H1 (cell line): ENCODE measurements at regions not wholly inside any gene's neighbourhood (a gene's known extent, or its start where the extent isn't known, plus 50 kb on each side); places are given as distances from the start of the nearest gene placed in this dataset.
A peak's percentile ranks its signal among the peaks of the same experiment; 100 is the strongest.

Experiments used
- CTCF ChIA-PET: fragments of 300-600 bp; sonication (Branson Sonifier 250); formaldehyde crosslinking; loops from one replicate; lab custom pipeline; 2021; ENCODE audit not compliant: partially characterized antibody; lab: Charles Lee
- POLR2A ChIA-PET: fragments of 300-600 bp; sonication (Branson Sonifier 250); formaldehyde crosslinking; loops from one replicate; lab custom pipeline; 2021; ENCODE audit warnings: inconsistent platforms; ENCODE audit not compliant: partially characterized antibody; lab: Charles Lee
- DNase-seq, 2 experiments: peaks; one replicate each; pipeline versions ENCODE4 v3.0.0 to v3.0.0-alpha.2; 2010 to 2022; ENCODE audit warnings: low spot score in 2 of 2, low read depth in 1 of 2, mixed read lengths in 1 of 2
- FAIRE-seq: peaks from 2 replicates; lab custom pipeline; 2011; peaks lifted over from hg19 to GRCh38; lab: Jason Lieb, UNC
- H2AFZ ChIP-seq: 2 replicates; pipeline ENCODE4 v1.8.1; 2012; ENCODE audit warnings: low read length, inconsistent platforms
- H2AK5ac ChIP-seq: 2 replicates; pipeline ENCODE4 v1.6.1; 2013; ENCODE audit warnings: low read depth, low read length
- H2BK120ac ChIP-seq: replicated peaks from 2 replicates; pipeline ENCODE3; 2013; ENCODE audit warnings: low read depth, low read length, inconsistent platforms
- H2BK12ac ChIP-seq: 2 replicates; pipeline ENCODE4 v1.6.1; 2013; ENCODE audit warnings: low read depth, low read length
- H2BK15ac ChIP-seq: 2 replicates; pipeline ENCODE4 v1.6.1; 2013; ENCODE audit warnings: low read length
- H2BK20ac ChIP-seq: 2 replicates; pipeline ENCODE4 v1.6.1; 2013; ENCODE audit warnings: low read length
- H2BK5ac ChIP-seq: 2 replicates; pipeline ENCODE4 v1.6.1; 2013; ENCODE audit warnings: low read depth, low read length
- H3K14ac ChIP-seq: 2 replicates; pipeline ENCODE4 v1.6.1; 2013; ENCODE audit warnings: inconsistent platforms; ENCODE audit not compliant: insufficient read length
- H3K18ac ChIP-seq: 2 replicates; pipeline ENCODE4 v1.6.1; 2013; ENCODE audit warnings: low read length; ENCODE audit errors: extremely low read depth
- H3K23ac ChIP-seq: 2 replicates; pipeline ENCODE4 v1.6.1; 2013; ENCODE audit warnings: inconsistent platforms; ENCODE audit not compliant: insufficient read length
- H3K23me2 ChIP-seq: 2 replicates; pipeline ENCODE4 v1.6.1; 2013; ENCODE audit warnings: low read depth, low read length
- H3K27ac ChIP-seq: 2 replicates; pipeline ENCODE4 v1.6.1; 2011; ENCODE audit warnings: low read depth, low read length, inconsistent platforms
- H3K27me3 ChIP-seq, 4 experiments: replicated peaks in 1 of 4; 1 replicate in 1 of 4; 2 replicates in 3 of 4; pipeline versions ENCODE4 v1.6.1 to v1.8.1; 2011 to 2013; ENCODE audit warnings: low read length in 3 of 4, mild to moderate bottlenecking in 3 of 4, inconsistent platforms in 2 of 4, mixed read lengths in 2 of 4, moderate library complexity in 1 of 4; ENCODE audit not compliant: control insufficient read depth in 3 of 4, insufficient read depth in 3 of 4; ENCODE audit errors: extremely low read depth in 1 of 4
- H3K36me3 ChIP-seq, 4 experiments: 2 replicates each; pipeline versions ENCODE4 v1.6.1 to v1.8.1; 2011 to 2013; ENCODE audit warnings: mild to moderate bottlenecking in 4 of 4, low read length in 3 of 4, moderate library complexity in 2 of 4, control low read depth in 1 of 4, inconsistent platforms in 1 of 4; ENCODE audit not compliant: insufficient read depth in 4 of 4, control insufficient read depth in 2 of 4
- H3K4ac ChIP-seq: replicated peaks from 2 replicates; pipeline ENCODE3; 2013; ENCODE audit warnings: low read length, low read depth, mixed read lengths, inconsistent platforms; ENCODE audit not compliant: insufficient read length
- H3K4me1 ChIP-seq, 4 experiments: replicated peaks in 1 of 4; 1 replicate in 1 of 4; 2 replicates in 3 of 4; pipeline versions ENCODE4 v1.6.1 to v1.8.1; 2011 to 2013; ENCODE audit warnings: low read length in 3 of 4, inconsistent platforms in 2 of 4, mixed read lengths in 1 of 4; ENCODE audit not compliant: insufficient read depth in 4 of 4, control insufficient read depth in 3 of 4
- H3K4me2 ChIP-seq, 2 experiments: 2 replicates each; pipeline versions ENCODE4 v1.6.1 to v1.8.1; 2011 to 2013; ENCODE audit warnings: low read depth in 2 of 2, low read length in 2 of 2, control low read depth in 1 of 2, inconsistent platforms in 1 of 2, mild to moderate bottlenecking in 1 of 2; ENCODE audit not compliant: insufficient read depth in 1 of 2
- H3K4me3 ChIP-seq, 4 experiments: fragments of 200-600, 300-600 bp in 1 of 4; sonication (generic), shearing (Covaris generic), sonication (Bioruptor Twin) in 1 of 4; 2 replicates each; pipeline versions ENCODE4 v1.5.1 to v1.8.1; 2011 to 2016; ENCODE audit warnings: low read length in 4 of 4, low read depth in 3 of 4, control low read depth in 2 of 4, inconsistent platforms in 2 of 4, mild to moderate bottlenecking in 2 of 4, mixed read lengths in 1 of 4, moderate library complexity in 1 of 4; ENCODE audit not compliant: insufficient read depth in 2 of 4; ENCODE audit errors: extremely low read depth in 1 of 4
- H3K56ac ChIP-seq: replicated peaks from 2 replicates; pipeline ENCODE3; 2013; ENCODE audit warnings: low read depth, mild to moderate bottlenecking, mixed read lengths, low read length, inconsistent platforms; ENCODE audit not compliant: insufficient read length
- H3K79me1 ChIP-seq: 2 replicates; pipeline ENCODE4 v1.6.1; 2013; ENCODE audit warnings: low read depth, low read length, control low read depth
- H3K79me2 ChIP-seq, 2 experiments: 2 replicates each; pipeline versions ENCODE4 v1.6.1 to v1.8.1; 2012 to 2013; ENCODE audit warnings: low read length in 2 of 2, mild to moderate bottlenecking in 2 of 2, inconsistent platforms in 1 of 2; ENCODE audit not compliant: insufficient read depth in 2 of 2, control insufficient read depth in 1 of 2
- H3K9ac ChIP-seq, 4 experiments: replicated peaks in 1 of 4; 1 replicate in 1 of 4; 2 replicates in 3 of 4; pipeline versions ENCODE4 v1.6.1 to v1.8.1; 2011 to 2013; ENCODE audit warnings: low read depth in 3 of 4, low read length in 3 of 4, control low read depth in 2 of 4, mild to moderate bottlenecking in 2 of 4, moderate library complexity in 2 of 4, inconsistent platforms in 1 of 4; ENCODE audit errors: extremely low read depth in 1 of 4
- H3K9me3 ChIP-seq, 2 experiments: 2 replicates each; pipeline versions ENCODE4 v1.6.1 to v1.8.1; 2012 to 2013; ENCODE audit warnings: mild to moderate bottlenecking in 2 of 2, moderate library complexity in 2 of 2, control low read depth in 1 of 2, inconsistent platforms in 1 of 2, low read depth in 1 of 2, low read length in 1 of 2, mixed read lengths in 1 of 2; ENCODE audit not compliant: insufficient read depth in 2 of 2
- H4K20me1 ChIP-seq, 2 experiments: replicated peaks in 1 of 2; 2 replicates each; pipeline versions ENCODE3 to v1.8.1; 2011 to 2013; ENCODE audit warnings: inconsistent platforms in 2 of 2, low read length in 2 of 2, mild to moderate bottlenecking in 1 of 2; ENCODE audit not compliant: insufficient read depth in 2 of 2, control insufficient read depth in 1 of 2
- H4K5ac ChIP-seq: 2 replicates; pipeline ENCODE4 v1.6.1; 2013; ENCODE audit warnings: low read length, low read depth, mixed read lengths, inconsistent platforms; ENCODE audit not compliant: insufficient read length
- H4K8ac ChIP-seq: 2 replicates; pipeline ENCODE4 v1.8.0; 2013; ENCODE audit warnings: mild to moderate bottlenecking, moderate library complexity, low read length, inconsistent platforms; ENCODE audit not compliant: insufficient read depth; ENCODE audit errors: extremely low read depth
- H4K91ac ChIP-seq: replicated peaks from 2 replicates; pipeline ENCODE3; 2013; ENCODE audit warnings: low read length, mixed read lengths, inconsistent platforms; ENCODE audit not compliant: insufficient read length
- CHD2 ChIP-seq: IDR thresholded peaks from 2 replicates; pipeline ENCODE4 v1.6.1; 2012; ENCODE audit warnings: low read length, improper control_type of control experiment
- CTCF ChIP-seq, 3 experiments: IDR thresholded peaks; 1 replicate in 2 of 3; 2 replicates in 1 of 3; pipeline versions ENCODE4 v1.5.1 to v1.6.1; 2011; ENCODE audit warnings: low read length in 3 of 3, mild to moderate bottlenecking in 3 of 3, inconsistent platforms in 2 of 3, low read depth in 1 of 3, moderate library complexity in 1 of 3; ENCODE audit not compliant: insufficient read depth in 1 of 3; ENCODE audit errors: control extremely low read depth in 1 of 3
- SUZ12 ChIP-seq: fragments of 200-600 bp; sonication (generic); IDR thresholded peaks from 2 replicates; pipeline ENCODE4 v1.6.1; 2012; ENCODE audit warnings: mild to moderate bottlenecking, inconsistent platforms, low read length, moderate library complexity, mixed read lengths
- WGBS, 2 experiments: shearing (Covaris generic) in 1 of 2; methylation state at CpG; one replicate each; pipeline versions ENCODE4 v1.1.6 to v1.1.7; 2013 to 2015; ENCODE audit warnings: low lambda C conversion rate in 2 of 2, mixed read lengths in 2 of 2, inconsistent platforms in 1 of 2, low coverage in 1 of 2, missing lambda C conversion rate in 1 of 2; ENCODE audit not compliant: insufficient replicate concordance in 2 of 2, insufficient coverage in 1 of 2, insufficient read length in 1 of 2; ENCODE audit errors: extremely low coverage in 1 of 2, missing lambda C conversion rate in 1 of 2; 5-methylcytosine and 5-hydroxymethylcytosine counted together

GRCh38 chr14:26113911-26114640 is 483.8 kb downstream of the NOVA1 start:
- H4K5ac ChIP-seq = no peak overlapping the region
- no peaks in the 10 kb centered on the region for H3K23me2 ChIP-seq
- no peak overlapping the region for H2AFZ ChIP-seq
- TF ChIP-seq CTCF (IDR thresholded peaks at IDR 0.05; ENCODE audit: control extremely low read depth in 1 of 3, insufficient read depth in 1 of 3, low read depth in 1 of 3, low read length in 3 of 3) = no peak
- TF ChIP-seq CHD2 = no peak
- no peak for TF ChIP-seq SUZ12
- TF ChIP-seq, all 59 proteins: peak for 0
- H2AK5ac ChIP-seq = no peak overlapping the region
- H4K20me1 ChIP-seq = no peaks in the 10 kb centered on the region
- WGBS, 2 experiments = 34% methylated on average over 3 of the region's 3 CpGs; no CpG with 5 or more reads in 1 of the 2 experiments
- H3K36me3 ChIP-seq = no peaks in the 10 kb centered on the region
- no peaks in the 10 kb centered on the region for H3K27me3 ChIP-seq
- no peak overlapping the region for H4K91ac ChIP-seq
- H2BK120ac ChIP-seq = no peak overlapping the region
- H2BK12ac ChIP-seq = no peak overlapping the region
- H3K9ac ChIP-seq = no peak overlapping the region
- H3K79me1 ChIP-seq = no peaks in the 10 kb centered on the region
- CTCF ChIA-PET = interaction anchor here (0.6 to 1.6 kb wide), 4 partner anchors 21 to 1728 kb away, joined by 3 to 4 read pairs (median 3); no protein-coding TSS in a partner anchor
- POLR2A ChIA-PET = interaction anchor here (0.7 kb wide), 1 partner anchor 1022 kb away, joined by 3 read pairs; no protein-coding TSS in a partner anchor
- H2BK15ac ChIP-seq = no peak overlapping the region
- no peak overlapping the region for H4K8ac ChIP-seq
- no peak for DNase-seq
- FAIRE-seq = peak; percentile 50
- no peak overlapping the region for H3K56ac ChIP-seq
- H3K4me1 ChIP-seq = no peaks in the 10 kb centered on the region
- no peak overlapping the region for H3K14ac ChIP-seq
- no peak overlapping the region for H2BK5ac ChIP-seq
- H3K79me2 ChIP-seq = no peaks in the 10 kb centered on the region
- no peak overlapping the region for H3K4me2 ChIP-seq
- H3K4me3 ChIP-seq = no peak overlapping the region
- no peak overlapping the region for H3K27ac ChIP-seq
- no peak overlapping the region for H3K23ac ChIP-seq
- no peaks in the 10 kb centered on the region for H3K9me3 ChIP-seq
- no peak overlapping the region for H2BK20ac ChIP-seq
- no peak overlapping the region for H3K18ac ChIP-seq
- H3K4ac ChIP-seq = no peak overlapping the region
